HEK293 (cell line): ENCODE measurements at regions not wholly inside any gene's neighbourhood (a gene's known extent, or its start where the extent isn't known, plus 50 kb on each side); places are given as distances from the start of the nearest gene placed in this dataset.

Experiments
- ELK4 ChIP-seq: IDR thresholded peaks from 2 replicates; pipeline ENCODE4 v1.6.1; 2011; ENCODE audit warnings: mild to moderate bottlenecking, low read depth, low read length, borderline replicate concordance
- KLF17 ChIP-seq: fragments of 450-650 bp; formaldehyde crosslinking; IDR thresholded peaks from 2 replicates; pipeline ENCODE4 v1.5.1; 2016; ENCODE audit warnings: missing biosample characterization, missing genetic modification characterization
- REST ChIP-seq: fragments of 450-650 bp; formaldehyde crosslinking; IDR thresholded peaks from 2 replicates; pipeline ENCODE4 v1.5.1; 2016; ENCODE audit warnings: missing biosample characterization, missing genetic modification characterization
- YY2 ChIP-seq: fragments of 450-650 bp; formaldehyde crosslinking; IDR thresholded peaks from 2 replicates; pipeline ENCODE4 v1.5.1; 2016; ENCODE audit warnings: missing biosample characterization, missing genetic modification characterization
- ZBTB49 ChIP-seq: fragments of 450-650 bp; formaldehyde crosslinking; IDR thresholded peaks from 2 replicates; pipeline ENCODE4 v1.5.1; 2016; ENCODE audit warnings: missing biosample characterization, missing genetic modification characterization, low read depth
- ZNF274 ChIP-seq, 2 experiments: fragments of 200-500 bp in 1 of 2; fragments of 450-650 bp in 1 of 2; sonication (Bioruptor generic) in 1 of 2; formaldehyde crosslinking in 1 of 2; IDR thresholded peaks; 2 replicates each; pipeline versions ENCODE4 v1.5.1 to v1.6.1; 2014 to 2016; ENCODE audit warnings: borderline replicate concordance in 1 of 2, inconsistent platforms in 1 of 2, low read length in 1 of 2, missing biosample characterization in 1 of 2, missing genetic modification characterization in 1 of 2
- ZNF473 ChIP-seq: fragments of 450-650 bp; formaldehyde crosslinking; IDR thresholded peaks from 2 replicates; pipeline ENCODE4 v1.5.1; 2017; ENCODE audit warnings: missing biosample characterization, missing genetic modification characterization
- ZNF768 ChIP-seq: fragments of 450-650 bp; formaldehyde crosslinking; IDR thresholded peaks from 2 replicates; pipeline ENCODE4 v1.5.1; 2018; ENCODE audit warnings: missing biosample characterization, mild to moderate bottlenecking, missing genetic modification characterization
- TF ChIP-seq, protein P1 (sequence below): fragments of 450-650 bp; formaldehyde crosslinking; IDR thresholded peaks from 2 replicates; pipeline ENCODE4 v1.5.1; 2016; ENCODE audit warnings: missing biosample characterization, missing genetic modification characterization

DNA sequence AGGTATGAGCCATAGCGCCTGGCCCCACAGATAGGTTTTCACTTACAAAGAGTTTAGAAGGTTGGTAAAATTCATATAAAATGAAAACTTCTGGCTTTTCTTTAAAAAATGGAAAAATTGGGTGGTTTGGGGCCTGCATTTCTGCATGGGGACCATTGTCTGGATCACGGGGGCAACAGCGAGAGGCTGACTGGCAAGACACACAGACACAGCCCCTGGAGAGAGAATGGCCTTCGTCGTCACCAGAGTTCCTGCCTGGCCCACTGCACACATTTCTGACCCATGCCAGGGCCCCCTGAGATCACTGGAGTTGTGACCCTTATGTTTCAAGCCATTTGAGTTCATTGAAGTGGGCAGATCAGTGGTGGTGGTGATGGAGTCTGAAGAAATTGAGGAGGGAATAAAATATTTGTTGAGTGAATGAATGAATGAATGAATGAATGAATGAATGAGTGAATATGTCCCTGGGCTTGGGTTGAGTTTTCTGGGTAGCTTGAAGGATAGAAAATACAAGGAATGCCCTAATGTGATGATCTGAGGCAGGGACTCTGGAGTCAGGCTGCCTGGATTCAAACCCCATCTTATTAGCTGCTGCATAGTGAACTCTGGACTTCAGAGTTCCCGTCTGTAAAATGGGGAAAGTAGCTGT, 173.8 kb downstream of the ZFP64 start:
- TF ChIP-seq YY2 (tag by site-specific recombination) = no peak
- TF ChIP-seq ZNF768 = no peak
- TF ChIP-seq, protein P1, sequence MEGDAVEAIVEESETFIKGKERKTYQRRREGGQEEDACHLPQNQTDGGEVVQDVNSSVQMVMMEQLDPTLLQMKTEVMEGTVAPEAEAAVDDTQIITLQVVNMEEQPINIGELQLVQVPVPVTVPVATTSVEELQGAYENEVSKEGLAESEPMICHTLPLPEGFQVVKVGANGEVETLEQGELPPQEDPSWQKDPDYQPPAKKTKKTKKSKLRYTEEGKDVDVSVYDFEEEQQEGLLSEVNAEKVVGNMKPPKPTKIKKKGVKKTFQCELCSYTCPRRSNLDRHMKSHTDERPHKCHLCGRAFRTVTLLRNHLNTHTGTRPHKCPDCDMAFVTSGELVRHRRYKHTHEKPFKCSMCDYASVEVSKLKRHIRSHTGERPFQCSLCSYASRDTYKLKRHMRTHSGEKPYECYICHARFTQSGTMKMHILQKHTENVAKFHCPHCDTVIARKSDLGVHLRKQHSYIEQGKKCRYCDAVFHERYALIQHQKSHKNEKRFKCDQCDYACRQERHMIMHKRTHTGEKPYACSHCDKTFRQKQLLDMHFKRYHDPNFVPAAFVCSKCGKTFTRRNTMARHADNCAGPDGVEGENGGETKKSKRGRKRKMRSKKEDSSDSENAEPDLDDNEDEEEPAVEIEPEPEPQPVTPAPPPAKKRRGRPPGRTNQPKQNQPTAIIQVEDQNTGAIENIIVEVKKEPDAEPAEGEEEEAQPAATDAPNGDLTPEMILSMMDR = no peak
- TF ChIP-seq ELK4 = no peak
- TF ChIP-seq ZBTB49 (tag by site-specific recombination) = no peak
- no peak for TF ChIP-seq KLF17 (tag by site-specific recombination)
- TF ChIP-seq REST (tag by site-specific recombination) = no peak
- no peak for TF ChIP-seq ZNF274 (IDR thresholded peaks at IDR 0.05; ENCODE audit: low read length)
- TF ChIP-seq ZNF274 (tag by site-specific recombination; IDR thresholded peaks at IDR 0.05; ENCODE audit: borderline replicate concordance) = no peak
- no peak for TF ChIP-seq ZNF473
